ENCODE measurements at regions not wholly inside any gene's neighbourhood (a gene's known extent, or its start where the extent isn't known, plus 50 kb on each side); places are given as distances from the start of the nearest gene placed in this dataset.

DNA sequence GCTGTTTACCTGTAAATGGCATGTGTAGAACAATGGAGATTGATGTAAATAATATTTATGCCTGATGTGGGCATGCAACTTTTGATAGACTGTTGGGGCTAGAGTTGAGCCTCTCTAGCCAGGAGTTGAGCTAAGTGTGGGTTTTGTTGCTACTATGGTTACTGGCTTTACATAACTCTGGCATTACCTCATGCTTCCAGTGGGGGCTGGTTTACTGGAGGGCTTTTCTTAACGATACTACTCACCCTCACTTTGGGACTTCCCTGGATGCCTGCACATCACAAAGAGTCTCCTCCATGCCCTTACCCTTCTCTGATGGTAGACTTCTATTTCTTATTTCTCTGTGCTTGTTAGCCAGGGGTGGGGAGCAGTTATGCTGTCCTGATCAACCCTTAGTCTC lies 524.6 kb upstream of the CDH4 start:
- TF ChIP-seq CTCF (IDR thresholded peaks at IDR 0.05), result no peak
- TF ChIP-seq POLR2A (IDR thresholded peaks at IDR 0.05), result no peak
- TF ChIP-seq EP300 (IDR thresholded peaks at IDR 0.05), result no peak
